GM12872 (cell line): ENCODE measurements at regions not wholly inside any gene's neighbourhood (a gene's known extent, or its start where the extent isn't known, plus 50 kb on each side); places are given as distances from the start of the nearest gene placed in this dataset.

Source experiments
- TF ChIP-seq, protein P1 (sequence below): IDR thresholded peaks from 3 replicates; pipeline ENCODE4 v1.5.1; 2011; ENCODE audit warnings: low read depth, mild to moderate bottlenecking, low read length, moderate library complexity; ENCODE audit not compliant: insufficient read depth

- TF ChIP-seq, protein P1, sequence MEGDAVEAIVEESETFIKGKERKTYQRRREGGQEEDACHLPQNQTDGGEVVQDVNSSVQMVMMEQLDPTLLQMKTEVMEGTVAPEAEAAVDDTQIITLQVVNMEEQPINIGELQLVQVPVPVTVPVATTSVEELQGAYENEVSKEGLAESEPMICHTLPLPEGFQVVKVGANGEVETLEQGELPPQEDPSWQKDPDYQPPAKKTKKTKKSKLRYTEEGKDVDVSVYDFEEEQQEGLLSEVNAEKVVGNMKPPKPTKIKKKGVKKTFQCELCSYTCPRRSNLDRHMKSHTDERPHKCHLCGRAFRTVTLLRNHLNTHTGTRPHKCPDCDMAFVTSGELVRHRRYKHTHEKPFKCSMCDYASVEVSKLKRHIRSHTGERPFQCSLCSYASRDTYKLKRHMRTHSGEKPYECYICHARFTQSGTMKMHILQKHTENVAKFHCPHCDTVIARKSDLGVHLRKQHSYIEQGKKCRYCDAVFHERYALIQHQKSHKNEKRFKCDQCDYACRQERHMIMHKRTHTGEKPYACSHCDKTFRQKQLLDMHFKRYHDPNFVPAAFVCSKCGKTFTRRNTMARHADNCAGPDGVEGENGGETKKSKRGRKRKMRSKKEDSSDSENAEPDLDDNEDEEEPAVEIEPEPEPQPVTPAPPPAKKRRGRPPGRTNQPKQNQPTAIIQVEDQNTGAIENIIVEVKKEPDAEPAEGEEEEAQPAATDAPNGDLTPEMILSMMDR, result no peak
Measured at GRCh38 chr4:178070163-178070562, 627.9 kb upstream of the AGA start.

- TF ChIP-seq, protein P1, result no peak
Measured at GRCh38 chr4:178080312-178080711, 638.1 kb upstream of the AGA start.

- TF ChIP-seq, protein P1, result no peak
Measured at GRCh38 chr4:178081176-178081575, 638.9 kb upstream of the AGA start.

GRCh38 chr4:178081896-178082295, 639.7 kb upstream of the AGA start:
- TF ChIP-seq, protein P1, result no peak

DNA sequence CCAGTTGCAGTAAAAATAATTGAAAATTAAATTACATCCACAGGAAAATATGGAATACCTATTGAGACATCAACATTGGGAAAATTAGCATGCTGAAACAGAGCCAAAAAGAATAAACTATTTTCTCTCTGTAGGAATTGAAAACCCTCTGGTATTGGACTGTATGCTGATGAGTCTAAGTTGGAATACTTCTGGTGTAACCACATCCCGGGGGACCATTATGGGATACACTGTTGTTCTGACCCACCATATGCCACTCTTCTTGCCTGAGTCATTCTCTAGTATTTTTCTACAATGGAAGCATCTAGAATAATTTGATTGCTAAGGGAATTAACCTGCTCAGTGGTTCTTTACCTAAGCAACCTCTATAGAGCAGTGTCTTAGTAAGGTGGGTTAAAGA, 640.7 kb upstream of the AGA start:
- TF ChIP-seq, protein P1, result no peak

DNA sequence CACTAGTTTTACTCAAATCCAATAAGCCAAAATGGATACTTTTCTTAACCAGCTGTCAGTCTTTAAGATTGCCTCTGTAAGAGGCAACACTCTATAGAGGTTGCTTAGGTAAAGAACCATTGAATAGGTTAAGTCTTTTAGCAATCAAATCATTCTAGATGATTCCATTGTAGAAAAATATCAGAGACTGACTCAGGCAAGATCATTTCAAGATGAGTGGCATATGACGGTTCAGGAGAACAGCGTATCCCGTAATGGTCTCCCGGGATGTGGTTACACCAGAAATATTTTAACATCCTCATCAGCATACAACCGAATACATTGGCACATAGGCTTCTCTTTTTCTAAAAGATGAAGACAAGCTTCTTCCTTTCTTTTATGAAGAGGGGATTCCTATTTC, 641.7 kb upstream of the AGA start:
- TF ChIP-seq, protein P1, result no peak

GRCh38 chr4:178086320-178086719, 644.1 kb upstream of the AGA start:
- TF ChIP-seq, protein P1, result no peak
